ENCODE measurements at regions not wholly inside any gene's neighbourhood (a gene's known extent, or its start where the extent isn't known, plus 50 kb on each side); places are given as distances from the start of the nearest gene placed in this dataset.

DNA sequence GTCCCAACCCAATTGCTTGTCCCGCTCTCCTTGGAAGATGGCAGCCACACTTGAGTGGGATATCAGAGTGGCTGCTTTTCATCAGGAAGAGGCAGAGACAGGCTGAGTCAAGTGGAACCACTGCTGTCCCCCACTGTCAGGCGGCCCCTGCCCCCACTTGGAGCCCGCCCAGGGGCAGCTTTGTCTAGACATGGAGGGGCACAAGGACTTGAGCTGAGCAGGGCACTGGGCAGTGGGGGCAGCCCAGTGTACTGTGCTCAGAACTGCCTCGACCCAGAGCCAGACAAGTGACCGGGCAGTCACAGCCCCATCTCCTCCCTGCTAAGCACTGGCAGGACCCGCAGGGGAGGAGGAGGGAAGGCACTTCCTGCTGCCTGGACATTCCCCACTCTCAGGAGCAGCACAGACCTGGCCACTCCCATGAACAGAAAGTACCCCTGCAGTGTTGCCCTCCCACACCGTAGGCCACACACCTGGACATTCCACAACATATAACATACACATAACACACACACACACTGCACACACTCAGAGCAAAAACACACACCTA lies 91.0 kb downstream of the MRPL36 start:
- no peak for TF ChIP-seq CSDC2 (CRISPR knock-in tag; IDR thresholded peaks at IDR 0.05)
- no peak for TF ChIP-seq ZNF8 (CRISPR knock-in tag; IDR thresholded peaks at IDR 0.05)
- TF ChIP-seq, protein P1, sequence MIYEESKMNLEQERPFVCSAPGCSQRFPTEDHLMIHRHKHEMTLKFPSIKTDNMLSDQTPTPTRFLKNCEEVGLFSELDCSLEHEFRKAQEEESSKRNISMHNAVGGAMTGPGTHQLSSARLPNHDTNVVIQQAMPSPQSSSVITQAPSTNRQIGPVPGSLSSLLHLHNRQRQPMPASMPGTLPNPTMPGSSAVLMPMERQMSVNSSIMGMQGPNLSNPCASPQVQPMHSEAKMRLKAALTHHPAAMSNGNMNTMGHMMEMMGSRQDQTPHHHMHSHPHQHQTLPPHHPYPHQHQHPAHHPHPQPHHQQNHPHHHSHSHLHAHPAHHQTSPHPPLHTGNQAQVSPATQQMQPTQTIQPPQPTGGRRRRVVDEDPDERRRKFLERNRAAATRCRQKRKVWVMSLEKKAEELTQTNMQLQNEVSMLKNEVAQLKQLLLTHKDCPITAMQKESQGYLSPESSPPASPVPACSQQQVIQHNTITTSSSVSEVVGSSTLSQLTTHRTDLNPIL (CRISPR knock-in tag; IDR thresholded peaks at IDR 0.05; ENCODE audit: low read depth), result no peak
- no peak for TF ChIP-seq ZFP3 (CRISPR knock-in tag; IDR thresholded peaks at IDR 0.05)
- TF ChIP-seq TOX (CRISPR knock-in tag; IDR thresholded peaks at IDR 0.05; ENCODE audit: borderline replicate concordance), result no peak
- no peak for TF ChIP-seq ZNF565 (CRISPR knock-in tag; conservative IDR thresholded peaks at IDR 0.05; ENCODE audit: low read depth)
- TF ChIP-seq, protein P2, sequence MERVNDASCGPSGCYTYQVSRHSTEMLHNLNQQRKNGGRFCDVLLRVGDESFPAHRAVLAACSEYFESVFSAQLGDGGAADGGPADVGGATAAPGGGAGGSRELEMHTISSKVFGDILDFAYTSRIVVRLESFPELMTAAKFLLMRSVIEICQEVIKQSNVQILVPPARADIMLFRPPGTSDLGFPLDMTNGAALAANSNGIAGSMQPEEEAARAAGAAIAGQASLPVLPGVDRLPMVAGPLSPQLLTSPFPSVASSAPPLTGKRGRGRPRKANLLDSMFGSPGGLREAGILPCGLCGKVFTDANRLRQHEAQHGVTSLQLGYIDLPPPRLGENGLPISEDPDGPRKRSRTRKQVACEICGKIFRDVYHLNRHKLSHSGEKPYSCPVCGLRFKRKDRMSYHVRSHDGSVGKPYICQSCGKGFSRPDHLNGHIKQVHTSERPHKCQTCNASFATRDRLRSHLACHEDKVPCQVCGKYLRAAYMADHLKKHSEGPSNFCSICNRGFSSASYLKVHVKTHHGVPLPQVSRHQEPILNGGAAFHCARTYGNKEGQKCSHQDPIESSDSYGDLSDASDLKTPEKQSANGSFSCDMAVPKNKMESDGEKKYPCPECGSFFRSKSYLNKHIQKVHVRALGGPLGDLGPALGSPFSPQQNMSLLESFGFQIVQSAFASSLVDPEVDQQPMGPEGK (CRISPR knock-in tag; IDR thresholded peaks at IDR 0.05; ENCODE audit: borderline replicate concordance), result no peak
- no peak for TF ChIP-seq ESRRG (CRISPR knock-in tag; IDR thresholded peaks at IDR 0.05)
- TF ChIP-seq, protein P3, sequence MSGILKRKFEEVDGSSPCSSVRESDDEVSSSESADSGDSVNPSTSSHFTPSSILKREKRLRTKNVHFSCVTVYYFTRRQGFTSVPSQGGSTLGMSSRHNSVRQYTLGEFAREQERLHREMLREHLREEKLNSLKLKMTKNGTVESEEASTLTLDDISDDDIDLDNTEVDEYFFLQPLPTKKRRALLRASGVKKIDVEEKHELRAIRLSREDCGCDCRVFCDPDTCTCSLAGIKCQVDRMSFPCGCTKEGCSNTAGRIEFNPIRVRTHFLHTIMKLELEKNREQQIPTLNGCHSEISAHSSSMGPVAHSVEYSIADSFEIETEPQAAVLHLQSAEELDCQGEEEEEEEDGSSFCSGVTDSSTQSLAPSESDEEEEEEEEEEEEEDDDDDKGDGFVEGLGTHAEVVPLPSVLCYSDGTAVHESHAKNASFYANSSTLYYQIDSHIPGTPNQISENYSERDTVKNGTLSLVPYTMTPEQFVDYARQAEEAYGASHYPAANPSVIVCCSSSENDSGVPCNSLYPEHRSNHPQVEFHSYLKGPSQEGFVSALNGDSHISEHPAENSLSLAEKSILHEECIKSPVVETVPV (CRISPR knock-in tag; IDR thresholded peaks at IDR 0.05), result no peak
- ATAC-seq, result no peak

DNA sequence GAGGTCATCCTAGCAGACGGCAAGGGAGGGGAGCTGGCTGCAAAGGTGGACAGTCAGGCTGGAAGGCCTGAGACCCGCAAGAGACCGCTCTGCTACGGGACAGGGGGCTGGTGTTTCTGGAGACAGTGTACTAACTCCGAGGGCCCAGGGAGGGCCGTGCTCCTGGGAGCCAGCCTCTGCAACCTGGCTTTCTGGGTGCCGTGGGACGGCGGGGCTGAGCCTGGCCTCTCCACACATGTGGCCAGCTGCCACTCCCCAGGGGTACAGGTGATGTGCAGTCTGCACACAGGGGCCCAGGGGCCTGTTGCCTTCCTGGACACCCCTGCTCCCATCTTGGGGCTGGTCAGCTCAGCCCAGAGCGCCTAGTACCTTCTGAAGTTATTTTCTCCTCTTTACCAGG lies 92.2 kb downstream of the MRPL36 start:
- TF ChIP-seq TCF4 (CRISPR knock-in tag; IDR thresholded peaks at IDR 0.05; ENCODE audit: borderline replicate concordance) (no peak), ZFP3 (CRISPR knock-in tag; IDR thresholded peaks at IDR 0.05) (no peak), OSR1 (CRISPR knock-in tag; IDR thresholded peaks at IDR 0.05) (no peak), PPARA (CRISPR knock-in tag; IDR thresholded peaks at IDR 0.05; ENCODE audit: borderline replicate concordance) (no peak), BACH2 (CRISPR knock-in tag; IDR thresholded peaks at IDR 0.05; ENCODE audit: borderline replicate concordance) (no peak), ZNF70 (CRISPR knock-in tag; IDR thresholded peaks at IDR 0.05) (no peak)
- TF ChIP-seq, protein P4, sequence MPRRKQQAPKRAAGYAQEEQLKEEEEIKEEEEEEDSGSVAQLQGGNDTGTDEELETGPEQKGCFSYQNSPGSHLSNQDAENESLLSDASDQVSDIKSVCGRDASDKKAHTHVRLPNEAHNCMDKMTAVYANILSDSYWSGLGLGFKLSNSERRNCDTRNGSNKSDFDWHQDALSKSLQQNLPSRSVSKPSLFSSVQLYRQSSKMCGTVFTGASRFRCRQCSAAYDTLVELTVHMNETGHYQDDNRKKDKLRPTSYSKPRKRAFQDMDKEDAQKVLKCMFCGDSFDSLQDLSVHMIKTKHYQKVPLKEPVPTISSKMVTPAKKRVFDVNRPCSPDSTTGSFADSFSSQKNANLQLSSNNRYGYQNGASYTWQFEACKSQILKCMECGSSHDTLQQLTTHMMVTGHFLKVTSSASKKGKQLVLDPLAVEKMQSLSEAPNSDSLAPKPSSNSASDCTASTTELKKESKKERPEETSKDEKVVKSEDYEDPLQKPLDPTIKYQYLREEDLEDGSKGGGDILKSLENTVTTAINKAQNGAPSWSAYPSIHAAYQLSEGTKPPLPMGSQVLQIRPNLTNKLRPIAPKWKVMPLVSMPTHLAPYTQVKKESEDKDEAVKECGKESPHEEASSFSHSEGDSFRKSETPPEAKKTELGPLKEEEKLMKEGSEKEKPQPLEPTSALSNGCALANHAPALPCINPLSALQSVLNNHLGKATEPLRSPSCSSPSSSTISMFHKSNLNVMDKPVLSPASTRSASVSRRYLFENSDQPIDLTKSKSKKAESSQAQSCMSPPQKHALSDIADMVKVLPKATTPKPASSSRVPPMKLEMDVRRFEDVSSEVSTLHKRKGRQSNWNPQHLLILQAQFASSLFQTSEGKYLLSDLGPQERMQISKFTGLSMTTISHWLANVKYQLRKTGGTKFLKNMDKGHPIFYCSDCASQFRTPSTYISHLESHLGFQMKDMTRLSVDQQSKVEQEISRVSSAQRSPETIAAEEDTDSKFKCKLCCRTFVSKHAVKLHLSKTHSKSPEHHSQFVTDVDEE (CRISPR knock-in tag; IDR thresholded peaks at IDR 0.05), result no peak
- TF ChIP-seq, protein P1 (CRISPR knock-in tag; IDR thresholded peaks at IDR 0.05; ENCODE audit: low read depth), result no peak
- TF ChIP-seq, protein P3 (CRISPR knock-in tag; IDR thresholded peaks at IDR 0.05), result no peak
- ATAC-seq, result no peak

DNA sequence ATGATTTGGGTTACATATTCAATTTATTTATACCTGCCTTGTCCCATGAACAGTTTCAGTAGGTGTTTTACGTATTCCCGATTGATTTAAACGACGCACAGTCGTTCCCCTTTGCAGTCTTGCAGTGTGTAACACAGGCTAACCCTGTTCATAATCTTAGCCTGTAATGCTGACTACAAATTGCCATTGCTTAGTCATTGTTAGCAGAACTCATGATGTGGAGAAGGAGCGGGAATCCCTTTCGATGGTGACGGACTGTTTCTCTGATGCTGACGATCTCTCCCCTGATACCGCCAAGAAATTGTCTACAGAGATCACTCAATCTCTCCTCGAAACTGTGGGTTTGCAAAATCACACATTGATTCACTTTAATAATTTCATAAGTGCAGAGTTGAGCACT lies 93.2 kb downstream of the MRPL36 start:
- ATAC-seq, result no peak
- no peak for TF ChIP-seq TCF4 (CRISPR knock-in tag; IDR thresholded peaks at IDR 0.05; ENCODE audit: borderline replicate concordance)
- no peak for TF ChIP-seq ZNF8 (CRISPR knock-in tag; IDR thresholded peaks at IDR 0.05)

DNA sequence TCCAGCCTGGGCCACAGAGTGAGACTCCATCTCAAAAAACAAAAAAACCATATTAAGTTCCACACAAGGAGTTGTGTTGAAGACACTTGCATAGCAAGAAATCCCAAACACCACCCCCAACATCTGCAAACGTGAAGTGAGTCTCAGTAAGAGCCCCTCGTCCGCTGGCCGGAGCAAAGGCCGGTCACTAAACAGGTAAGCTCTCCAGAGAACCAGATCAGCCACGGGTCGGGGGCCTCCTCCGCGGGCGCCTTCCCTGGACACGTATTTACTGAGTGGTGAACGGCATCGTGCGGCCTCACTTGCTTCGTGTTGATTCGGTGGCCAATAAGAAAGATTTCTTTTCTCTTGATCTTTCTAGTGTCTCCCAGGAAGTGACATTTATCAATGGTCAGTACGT lies 93.6 kb downstream of the MRPL36 start:
- TF ChIP-seq TCF4 (CRISPR knock-in tag; IDR thresholded peaks at IDR 0.05; ENCODE audit: borderline replicate concordance), result no peak
- TF ChIP-seq, protein P3 (CRISPR knock-in tag; IDR thresholded peaks at IDR 0.05), result no peak
- TF ChIP-seq ISL1 (CRISPR knock-in tag; IDR thresholded peaks at IDR 0.05), result no peak
- no peak for TF ChIP-seq ZFP3 (CRISPR knock-in tag; IDR thresholded peaks at IDR 0.05)
- TF ChIP-seq BACH2 (CRISPR knock-in tag; IDR thresholded peaks at IDR 0.05; ENCODE audit: borderline replicate concordance), result no peak
- TF ChIP-seq ZNF565 (CRISPR knock-in tag; conservative IDR thresholded peaks at IDR 0.05; ENCODE audit: low read depth), result no peak
- TF ChIP-seq, protein P5, sequence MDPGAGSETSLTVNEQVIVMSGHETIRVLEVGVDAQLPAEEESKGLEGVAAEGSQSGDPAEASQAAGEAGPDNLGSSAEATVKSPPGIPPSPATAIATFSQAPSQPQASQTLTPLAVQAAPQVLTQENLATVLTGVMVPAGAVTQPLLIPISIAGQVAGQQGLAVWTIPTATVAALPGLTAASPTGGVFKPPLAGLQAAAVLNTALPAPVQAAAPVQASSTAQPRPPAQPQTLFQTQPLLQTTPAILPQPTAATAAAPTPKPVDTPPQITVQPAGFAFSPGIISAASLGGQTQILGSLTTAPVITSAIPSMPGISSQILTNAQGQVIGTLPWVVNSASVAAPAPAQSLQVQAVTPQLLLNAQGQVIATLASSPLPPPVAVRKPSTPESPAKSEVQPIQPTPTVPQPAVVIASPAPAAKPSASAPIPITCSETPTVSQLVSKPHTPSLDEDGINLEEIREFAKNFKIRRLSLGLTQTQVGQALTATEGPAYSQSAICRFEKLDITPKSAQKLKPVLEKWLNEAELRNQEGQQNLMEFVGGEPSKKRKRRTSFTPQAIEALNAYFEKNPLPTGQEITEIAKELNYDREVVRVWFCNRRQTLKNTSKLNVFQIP (CRISPR knock-in tag; IDR thresholded peaks at IDR 0.05; ENCODE audit: borderline replicate concordance, low read depth), result no peak
- no peak for TF ChIP-seq ZFP30 (CRISPR knock-in tag; IDR thresholded peaks at IDR 0.05)
- TF ChIP-seq ZC3H10 (CRISPR knock-in tag; IDR thresholded peaks at IDR 0.05), result no peak
- TF ChIP-seq ZNF8 (CRISPR knock-in tag; IDR thresholded peaks at IDR 0.05), result no peak
- no peak for ATAC-seq
